ENCODE measurements at regions not wholly inside any gene's neighbourhood (a gene's known extent, or its start where the extent isn't known, plus 50 kb on each side); places are given as distances from the start of the nearest gene placed in this dataset.
"Not testable (repeated sequence)": the region's sequence is repeated elsewhere in the genome, so short reads cannot be mapped to it uniquely, and the experiment has no call there.

GRCh38 chr3:5874931-5875341, 687.4 kb downstream of the EDEM1 start:
- DNase-seq, result no peak

- DNase-seq, result no peak
Observed at GRCh38 chr3:5888851-5889250, 701.3 kb downstream of the EDEM1 start.

- no peak for DNase-seq
Observed at GRCh38 chr3:5889374-5889773, 701.9 kb downstream of the EDEM1 start.

- DNase-seq, result no peak
Observed at GRCh38 chr3:5891711-5892110, 704.2 kb downstream of the EDEM1 start.

GRCh38 chr3:5898106-5898505, 710.6 kb downstream of the EDEM1 start:
- no peak for DNase-seq

GRCh38 chr3:5899014-5899761, 711.7 kb downstream of the EDEM1 start:
- no peak for DNase-seq

GRCh38 chr3:5917932-5918331, 730.4 kb downstream of the EDEM1 start:
- DNase-seq, result no peak

- DNase-seq, result no peak
Observed at GRCh38 chr3:5918626-5919025, 731.1 kb downstream of the EDEM1 start.

- DNase-seq, result no peak
Observed at GRCh38 chr3:5929027-5929426, 741.5 kb downstream of the EDEM1 start.

- not testable (repeated sequence) for DNase-seq
Observed at GRCh38 chr3:5944061-5944460, 756.6 kb downstream of the EDEM1 start.

GRCh38 chr3:5948084-5948483, 760.6 kb downstream of the EDEM1 start:
- no peak for DNase-seq

- DNase-seq, result no peak
Observed at GRCh38 chr3:5951026-5951425, 763.5 kb downstream of the EDEM1 start.

GRCh38 chr3:5972586-5972985, 785.1 kb downstream of the EDEM1 start:
- no peak for DNase-seq

GRCh38 chr3:5974630-5975322, 787.3 kb downstream of the EDEM1 start:
- no peak for DNase-seq

GRCh38 chr3:5977331-5977730, 789.8 kb downstream of the EDEM1 start:
- no peak for DNase-seq

GRCh38 chr3:5980475-5980874, 793.0 kb downstream of the EDEM1 start:
- DNase-seq, result no peak

GRCh38 chr3:5994651-5995050, 807.1 kb downstream of the EDEM1 start:
- no peak for DNase-seq

GRCh38 chr3:6018456-6018855, 830.9 kb downstream of the EDEM1 start:
- DNase-seq, result no peak

- DNase-seq, result no peak
Observed at GRCh38 chr3:6022621-6023020, 835.1 kb downstream of the EDEM1 start.

GRCh38 chr3:6025032-6025431, 835.9 kb upstream of the GRM7 start:
- DNase-seq, result no peak

- DNase-seq, result not testable (repeated sequence)
Observed at GRCh38 chr3:6030648-6031047, 830.3 kb upstream of the GRM7 start.

- no peak for DNase-seq
Observed at GRCh38 chr3:6035626-6036025, 825.3 kb upstream of the GRM7 start.

GRCh38 chr3:6039971-6040370, 820.9 kb upstream of the GRM7 start:
- DNase-seq, result no peak

GRCh38 chr3:6041894-6042293, 819.0 kb upstream of the GRM7 start:
- DNase-seq, result no peak

- DNase-seq, result no peak
Observed at GRCh38 chr3:6047016-6047415, 813.9 kb upstream of the GRM7 start.

Measured in right forelimb (tissue), 1 donor.